ENCODE measurements at regions not wholly inside any gene's neighbourhood (a gene's known extent, or its start where the extent isn't known, plus 50 kb on each side); places are given as distances from the start of the nearest gene placed in this dataset.

DNA sequence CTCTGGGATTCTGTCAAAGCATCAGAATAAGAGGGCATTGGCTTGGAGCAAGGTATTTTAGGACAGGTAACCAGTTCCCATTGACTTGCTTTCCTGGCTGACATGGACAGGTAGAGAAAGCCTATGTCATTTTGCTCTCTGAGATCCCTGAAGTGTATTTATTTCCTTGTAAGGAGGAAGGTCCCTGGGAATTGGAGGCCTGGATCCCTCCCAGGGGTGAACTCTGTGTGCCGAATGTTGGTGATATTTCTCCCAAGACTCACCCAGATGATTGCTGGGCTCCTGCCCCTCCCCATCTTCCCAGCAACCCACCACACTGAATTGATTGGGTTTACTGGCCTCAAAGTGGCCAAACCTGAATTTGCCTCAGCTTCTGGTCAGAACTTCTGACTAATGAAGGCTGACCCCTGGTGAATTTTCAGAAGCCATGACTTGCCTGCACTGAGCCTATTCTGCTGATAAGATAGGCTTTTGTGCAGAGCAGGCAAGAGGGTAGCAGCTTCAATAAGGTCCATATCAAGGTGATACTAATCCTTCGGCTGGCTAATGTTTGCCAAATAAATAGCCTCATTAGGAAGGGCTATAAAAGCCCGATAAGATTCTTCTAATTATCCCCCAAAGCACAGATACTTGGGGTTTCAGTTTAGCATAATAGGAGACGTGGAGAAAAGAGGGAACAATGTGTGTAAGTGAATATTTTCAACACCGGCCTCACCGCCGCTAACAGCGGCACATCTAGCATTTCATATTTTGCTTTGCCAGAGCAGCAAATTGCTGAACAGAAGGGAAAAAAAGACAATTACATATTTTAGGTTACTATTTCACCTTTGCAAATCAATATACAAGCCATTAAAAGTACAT lies 152.9 kb upstream of the PITX1 start:
- H3K9me3 ChIP-seq (ENCODE audit: low read depth, low read length) = no peaks in the 10 kb centered on the region
- H3K79me2 ChIP-seq (ENCODE audit: insufficient read depth, low read length) = no peaks in the 10 kb centered on the region
- TF ChIP-seq, protein P1, sequence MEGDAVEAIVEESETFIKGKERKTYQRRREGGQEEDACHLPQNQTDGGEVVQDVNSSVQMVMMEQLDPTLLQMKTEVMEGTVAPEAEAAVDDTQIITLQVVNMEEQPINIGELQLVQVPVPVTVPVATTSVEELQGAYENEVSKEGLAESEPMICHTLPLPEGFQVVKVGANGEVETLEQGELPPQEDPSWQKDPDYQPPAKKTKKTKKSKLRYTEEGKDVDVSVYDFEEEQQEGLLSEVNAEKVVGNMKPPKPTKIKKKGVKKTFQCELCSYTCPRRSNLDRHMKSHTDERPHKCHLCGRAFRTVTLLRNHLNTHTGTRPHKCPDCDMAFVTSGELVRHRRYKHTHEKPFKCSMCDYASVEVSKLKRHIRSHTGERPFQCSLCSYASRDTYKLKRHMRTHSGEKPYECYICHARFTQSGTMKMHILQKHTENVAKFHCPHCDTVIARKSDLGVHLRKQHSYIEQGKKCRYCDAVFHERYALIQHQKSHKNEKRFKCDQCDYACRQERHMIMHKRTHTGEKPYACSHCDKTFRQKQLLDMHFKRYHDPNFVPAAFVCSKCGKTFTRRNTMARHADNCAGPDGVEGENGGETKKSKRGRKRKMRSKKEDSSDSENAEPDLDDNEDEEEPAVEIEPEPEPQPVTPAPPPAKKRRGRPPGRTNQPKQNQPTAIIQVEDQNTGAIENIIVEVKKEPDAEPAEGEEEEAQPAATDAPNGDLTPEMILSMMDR (IDR thresholded peaks at IDR 0.05; ENCODE audit: extremely low read depth, low read depth, low read length) = peak; percentile 24
- H3K4me3 ChIP-seq (ENCODE audit: insufficient read depth, low read length) = no peak overlapping the region
- H3K27me3 ChIP-seq (ENCODE audit: insufficient read depth, low read length) = no peaks in the 10 kb centered on the region
- no peak overlapping the region for H3K4me2 ChIP-seq (ENCODE audit: insufficient read depth, low read length)
- no peaks in the 10 kb centered on the region for H4K20me1 ChIP-seq (ENCODE audit: insufficient read depth, low read length)
- peaks cover 7% of the 10 kb centered on the region for H3K4me1 ChIP-seq (ENCODE audit: insufficient read depth, low read length)
- no peak overlapping the region for H2AFZ ChIP-seq (ENCODE audit: low read length)
- no peak for DNase-seq (ENCODE audit: insufficient read length, low spot score, missing footprints)
- H3K36me3 ChIP-seq (ENCODE audit: insufficient read depth, low read length) = no peaks in the 10 kb centered on the region
- no peak overlapping the region for H3K27ac ChIP-seq (ENCODE audit: low read depth, low read length)

- Histone ChIP-seq H4K20me1 (ENCODE audit: insufficient read depth, low read length) (no peaks in the 10 kb centered on the region), H3K9me3 (ENCODE audit: low read depth, low read length) (no peaks in the 10 kb centered on the region), H3K4me2 (ENCODE audit: insufficient read depth, low read length) (no peak overlapping the region), H3K4me3 (ENCODE audit: insufficient read depth, low read length) (no peak overlapping the region), H3K27me3 (ENCODE audit: insufficient read depth, low read length) (no peaks in the 10 kb centered on the region), H3K36me3 (ENCODE audit: insufficient read depth, low read length) (no peaks in the 10 kb centered on the region), H3K4me1 (ENCODE audit: insufficient read depth, low read length) (peaks cover 4% of the 10 kb centered on the region), H3K79me2 (ENCODE audit: insufficient read depth, low read length) (no peaks in the 10 kb centered on the region), H3K27ac (ENCODE audit: low read depth, low read length) (no peak overlapping the region), H2AFZ (ENCODE audit: low read length) (peak overlapping the region; percentile 76)
- TF ChIP-seq, protein P1 (IDR thresholded peaks at IDR 0.05; ENCODE audit: extremely low read depth, low read depth, low read length) = no peak
- DNase-seq (ENCODE audit: insufficient read length, low spot score, missing footprints) = peak; percentile 84
These were observed 151.5 kb upstream of the PITX1 start for GRCh38 chr5:135185481-135186065.

DNA sequence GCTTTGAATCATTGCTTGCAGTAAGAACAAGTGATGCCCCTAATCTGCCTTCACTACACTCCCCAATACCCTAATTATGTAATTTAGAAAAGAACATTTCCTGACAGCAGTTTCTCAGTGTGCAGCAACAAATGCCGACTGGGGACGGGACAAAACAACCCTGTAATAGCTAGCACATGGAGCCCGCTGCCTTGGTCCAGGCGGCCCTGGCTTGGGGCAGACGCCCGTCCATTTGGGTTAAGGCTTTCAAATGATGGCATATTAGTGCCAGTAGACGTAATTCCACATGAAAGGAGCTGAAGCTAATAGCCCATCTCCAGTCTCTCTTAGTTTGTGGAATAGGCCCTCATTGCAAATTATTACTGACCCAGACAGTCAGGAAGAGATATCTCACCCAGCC lies 150.6 kb upstream of the PITX1 start:
- Histone ChIP-seq H2AFZ (ENCODE audit: low read length) (no peak overlapping the region), H3K4me3 (ENCODE audit: insufficient read depth, low read length) (no peak overlapping the region), H3K36me3 (ENCODE audit: insufficient read depth, low read length) (no peaks in the 10 kb centered on the region), H3K4me1 (ENCODE audit: insufficient read depth, low read length) (peaks cover 4% of the 10 kb centered on the region), H3K4me2 (ENCODE audit: insufficient read depth, low read length) (no peak overlapping the region), H4K20me1 (ENCODE audit: insufficient read depth, low read length) (no peaks in the 10 kb centered on the region), H3K9me3 (ENCODE audit: low read depth, low read length) (no peaks in the 10 kb centered on the region), H3K79me2 (ENCODE audit: insufficient read depth, low read length) (no peaks in the 10 kb centered on the region), H3K27me3 (ENCODE audit: insufficient read depth, low read length) (no peaks in the 10 kb centered on the region), H3K27ac (ENCODE audit: low read depth, low read length) (no peak overlapping the region)
- TF ChIP-seq, protein P1 (IDR thresholded peaks at IDR 0.05; ENCODE audit: extremely low read depth, low read depth, low read length) = no peak
- no peak for DNase-seq (ENCODE audit: insufficient read length, low spot score, missing footprints)

GRCh38 chr5:135183464-135183863 lies 149.4 kb upstream of the PITX1 start:
- Histone ChIP-seq H3K36me3 (ENCODE audit: insufficient read depth, low read length) (no peaks in the 10 kb centered on the region), H3K79me2 (ENCODE audit: insufficient read depth, low read length) (no peaks in the 10 kb centered on the region), H3K4me3 (ENCODE audit: insufficient read depth, low read length) (no peak overlapping the region), H4K20me1 (ENCODE audit: insufficient read depth, low read length) (no peaks in the 10 kb centered on the region), H3K4me1 (ENCODE audit: insufficient read depth, low read length) (peaks cover 4% of the 10 kb centered on the region), H2AFZ (ENCODE audit: low read length) (no peak overlapping the region), H3K9me3 (ENCODE audit: low read depth, low read length) (no peaks in the 10 kb centered on the region), H3K27me3 (ENCODE audit: insufficient read depth, low read length) (no peaks in the 10 kb centered on the region), H3K4me2 (ENCODE audit: insufficient read depth, low read length) (no peak overlapping the region), H3K27ac (ENCODE audit: low read depth, low read length) (no peak overlapping the region)
- DNase-seq (ENCODE audit: insufficient read length, low spot score, missing footprints) = no peak
- TF ChIP-seq, protein P1 (IDR thresholded peaks at IDR 0.05; ENCODE audit: extremely low read depth, low read depth, low read length) = no peak
